ENCODE measurements at regions not wholly inside any gene's neighbourhood (a gene's known extent, or its start where the extent isn't known, plus 50 kb on each side); places are given as distances from the start of the nearest gene placed in this dataset.

- DNase-seq = peak in 1 of 2 experiments; percentile 20
Measured at GRCh38 chr1:55588309-55588708, 373.1 kb upstream of the USP24 start.

GRCh38 chr1:55586771-55587170 lies 371.6 kb upstream of the USP24 start:
- no peak for DNase-seq

DNA sequence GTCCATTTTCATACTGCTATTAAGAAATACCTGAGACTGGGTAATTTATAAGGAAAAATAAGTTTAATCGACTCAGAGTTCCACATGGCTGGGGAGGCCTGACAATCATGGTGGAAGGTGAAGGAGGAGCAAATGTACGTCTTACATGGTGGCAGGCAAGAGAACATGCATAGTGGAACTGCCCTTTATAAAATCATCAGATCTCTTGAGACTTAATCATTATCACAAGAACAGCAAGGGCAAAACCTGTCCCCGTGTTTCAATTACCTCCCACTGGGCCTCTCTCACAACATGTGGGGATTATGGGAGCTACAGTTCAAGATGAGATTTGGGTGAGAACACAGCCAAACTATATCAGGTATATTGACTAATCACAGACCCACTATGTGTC lies 370.2 kb upstream of the USP24 start:
- no peak for DNase-seq

GRCh38 chr1:55584526-55585401 lies 369.6 kb upstream of the USP24 start:
- peak; percentile 87 to 90 for DNase-seq

GRCh38 chr1:55582084-55582483 lies 366.9 kb upstream of the USP24 start:
- DNase-seq = no peak

GRCh38 chr1:55580845-55581332 lies 365.7 kb upstream of the USP24 start:
- no peak for DNase-seq

GRCh38 chr1:55579332-55580001 lies 364.3 kb upstream of the USP24 start:
- no peak for DNase-seq

- no peak for DNase-seq
Measured at GRCh38 chr1:55578646-55579045, 363.5 kb upstream of the USP24 start.

- peak in 1 of 2 experiments; percentile 59 for DNase-seq
Measured at GRCh38 chr1:55575571-55576279, 360.6 kb upstream of the USP24 start.

- no peak for DNase-seq
Measured at GRCh38 chr1:55574691-55575225, 359.6 kb upstream of the USP24 start.

- DNase-seq = no peak
Measured at GRCh38 chr1:55572878-55573734, 357.9 kb upstream of the USP24 start.

DNA sequence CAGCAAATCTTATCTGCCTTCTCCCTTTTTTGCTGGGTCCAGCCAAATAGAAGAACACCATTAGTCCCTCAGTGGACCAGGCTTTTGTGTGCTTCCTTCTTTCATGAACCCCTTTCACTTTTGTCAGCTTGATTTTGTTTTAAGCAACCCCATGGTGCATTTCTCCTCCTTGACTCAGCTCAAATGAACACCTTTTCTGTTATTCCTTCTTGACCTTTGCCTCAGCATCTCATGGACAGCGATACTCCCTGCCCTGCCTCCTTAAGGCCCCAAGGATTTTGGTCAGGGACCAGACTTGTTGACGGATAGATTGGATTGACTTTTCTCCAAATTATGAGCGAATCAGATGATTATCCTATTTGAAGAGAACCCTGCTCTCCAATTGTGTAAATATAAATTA lies 356.6 kb upstream of the USP24 start:
- DNase-seq = no peak

DNA sequence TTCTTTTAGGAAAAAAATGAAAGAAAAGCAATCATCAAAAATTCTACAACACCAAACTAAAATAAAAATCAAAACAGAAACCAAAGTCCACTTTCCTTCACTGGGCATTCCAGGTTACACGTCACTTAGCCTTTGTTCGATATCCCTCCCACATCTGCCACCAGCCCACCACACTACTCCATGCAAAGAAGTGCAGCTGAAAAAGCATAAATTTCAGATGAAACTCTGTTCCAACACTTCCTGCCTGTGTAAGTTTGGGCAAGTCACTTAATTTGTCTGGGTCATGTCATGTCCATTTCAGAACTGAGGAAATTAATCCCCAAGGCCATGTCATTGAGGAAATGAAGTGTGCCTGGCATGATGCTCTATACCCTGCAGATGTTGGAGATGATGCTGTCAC lies 354.3 kb upstream of the USP24 start:
- no peak for DNase-seq

DNA sequence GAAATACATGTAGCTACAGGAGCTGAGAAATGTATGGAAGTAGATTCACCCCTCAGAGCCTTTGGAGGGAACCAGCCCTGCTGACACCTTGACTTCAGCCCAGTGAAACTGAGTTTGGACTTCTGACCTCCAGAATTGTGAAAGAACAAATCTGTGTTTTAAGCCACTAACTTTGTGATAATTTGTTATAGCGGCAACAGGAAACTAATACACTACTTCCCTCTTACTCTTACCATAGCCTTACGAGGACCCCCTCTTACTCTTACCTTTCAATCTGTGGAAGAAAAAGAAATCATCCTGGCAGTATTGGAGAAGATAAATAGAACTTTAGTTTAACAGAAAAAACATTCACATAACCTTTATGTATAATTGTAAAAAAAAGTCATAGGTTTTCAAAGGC lies 353.6 kb upstream of the USP24 start:
- DNase-seq = no peak

DNA sequence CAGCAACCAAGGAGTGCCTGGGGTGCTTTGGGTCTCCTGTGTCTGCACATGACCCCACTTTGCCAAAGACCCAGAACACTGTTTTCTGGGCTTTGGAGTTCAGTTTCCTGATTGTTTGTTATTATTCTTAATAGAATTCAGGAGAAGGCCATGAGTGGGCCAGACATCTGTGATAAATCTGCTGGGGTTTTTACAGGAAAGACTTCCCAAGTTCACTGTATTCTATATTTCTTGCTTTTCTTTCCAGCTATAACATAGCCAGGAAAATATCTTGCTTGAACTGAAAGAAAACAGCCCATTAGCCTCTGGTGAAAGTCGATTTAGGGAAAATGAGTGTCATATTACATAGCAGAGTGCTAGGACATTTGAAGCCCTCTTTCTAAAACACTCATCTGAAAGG lies 345.1 kb upstream of the USP24 start:
- no peak for DNase-seq

GRCh38 chr1:55559842-55560241 lies 344.7 kb upstream of the USP24 start:
- peak in 1 of 2 experiments; percentile 31 for DNase-seq

- DNase-seq = peak; percentile 28 to 82
Measured at GRCh38 chr1:55559161-55559611, 344.0 kb upstream of the USP24 start.

- no peak for DNase-seq
Measured at GRCh38 chr1:55558515-55558914, 343.4 kb upstream of the USP24 start.

DNA sequence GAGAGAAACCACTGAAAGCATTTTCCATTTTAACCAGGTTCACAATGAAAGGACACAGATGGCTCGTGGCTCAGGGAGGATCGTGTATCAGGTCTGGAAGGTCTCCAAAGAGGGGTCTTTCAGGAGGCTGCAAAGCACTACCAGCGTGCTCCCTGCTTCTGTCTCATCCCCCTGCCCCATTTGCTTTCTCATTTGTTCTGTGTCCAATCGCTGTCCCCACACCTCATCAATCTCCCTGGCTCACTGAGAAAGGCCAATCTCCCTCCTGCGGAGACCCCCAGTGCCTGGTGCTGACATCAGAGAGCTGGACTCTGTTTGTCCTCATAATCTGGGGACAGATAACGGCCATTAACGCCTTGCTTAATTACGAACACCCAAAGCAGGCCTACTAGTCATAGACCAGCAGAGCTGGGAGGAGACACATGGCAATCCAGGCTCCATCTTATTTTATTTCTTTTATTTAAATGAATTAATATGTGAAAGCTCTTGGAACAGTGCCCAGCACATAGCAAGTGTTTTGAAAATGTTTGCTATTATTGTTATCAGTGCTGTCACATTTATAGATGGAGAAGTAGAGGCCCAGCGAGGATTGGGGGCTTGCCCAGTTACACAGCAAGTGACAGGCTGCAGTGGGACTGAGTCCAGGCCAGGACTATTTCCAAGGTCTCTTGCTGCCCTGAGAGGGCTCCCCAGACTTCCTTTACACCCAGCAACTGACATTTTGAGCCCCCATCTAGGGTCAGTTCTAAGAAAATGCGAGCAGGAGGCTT lies 341.0 kb upstream of the USP24 start:
- peak in 1 of 2 experiments; percentile 55 for DNase-seq

DNA sequence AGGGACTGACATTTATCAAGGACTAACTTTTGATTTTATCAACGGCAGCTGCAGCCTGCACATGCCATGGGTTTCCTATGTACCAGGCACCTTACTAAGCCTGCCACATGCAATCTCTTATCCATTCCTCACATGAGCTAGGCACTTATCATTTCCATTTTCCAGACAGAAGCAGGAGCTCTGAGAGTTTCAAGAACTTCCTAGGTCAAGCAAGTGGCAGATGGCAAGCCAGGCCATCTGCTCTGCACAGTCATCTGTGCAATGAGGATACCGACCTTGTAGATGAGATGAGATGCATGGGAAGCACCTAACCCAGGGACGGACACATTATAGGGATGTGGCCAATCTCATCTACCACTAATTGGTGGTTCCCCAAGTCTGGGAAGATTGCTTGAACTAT lies 339.4 kb upstream of the USP24 start:
- peak in 1 of 2 experiments; percentile 76 for DNase-seq

GRCh38 chr1:55552636-55553035 lies 337.5 kb upstream of the USP24 start:
- DNase-seq = no peak
